ENCODE measurements at regions not wholly inside any gene's neighbourhood (a gene's known extent, or its start where the extent isn't known, plus 50 kb on each side); places are given as distances from the start of the nearest gene placed in this dataset.

DNA sequence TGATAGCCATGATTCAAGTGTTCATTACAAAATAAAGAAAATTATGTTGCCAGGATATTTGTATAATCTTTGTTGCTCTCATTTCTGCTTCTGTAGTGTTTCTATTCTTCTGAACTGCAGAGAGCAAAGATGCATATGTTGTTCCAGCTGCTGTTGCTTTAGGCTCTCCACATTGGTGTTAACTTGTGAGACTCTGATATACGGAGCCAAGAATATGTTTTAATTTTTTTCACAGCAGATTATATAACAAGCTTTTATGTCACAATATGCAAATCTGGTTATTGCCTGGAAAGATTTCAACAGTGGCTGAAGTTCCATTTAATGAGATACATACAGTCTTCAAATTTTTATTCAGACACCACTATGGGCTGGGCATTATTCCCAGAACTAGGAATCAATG is 655.0 kb downstream of the GRXCR1 start:
- no peak for TF ChIP-seq CTCF (IDR thresholded peaks at IDR 0.05; ENCODE audit: control extremely low read depth, extremely low read depth)
- H3K9me3 ChIP-seq (ENCODE audit: control insufficient read depth in 4 of 4, insufficient read depth in 3 of 4, low read length in 3 of 4), result peaks cover 0 to 7% (median 0%) of the 10 kb centered on the region in 4 donors
- H3K9ac ChIP-seq (ENCODE audit: insufficient read depth in 1 of 2, low read length in 2 of 2), result no peak overlapping the region
- H3K4me3 ChIP-seq, result no peak overlapping the region
- H3K27ac ChIP-seq (ENCODE audit: low read depth in 1 of 2, low read length in 1 of 2), result no peak overlapping the region
- ATAC-seq (ENCODE audit: insufficient read depth, low FRiP score) (no peak), DNase-seq (no peak)
- no peaks in the 10 kb centered on the region for H3K27me3 ChIP-seq (ENCODE audit: control insufficient read depth in 3 of 3, insufficient read depth in 3 of 3, low read length in 2 of 3)
- H3K36me3 ChIP-seq (ENCODE audit: control insufficient read depth in 4 of 4, insufficient read depth in 4 of 4, low read length in 4 of 4), result no peaks in the 10 kb centered on the region
- no peaks in the 10 kb centered on the region for H3K4me1 ChIP-seq (ENCODE audit: control insufficient read depth in 5 of 5, insufficient read depth in 5 of 5, low read length in 5 of 5)
- WGBS, 2 donors, result 69 to 71% methylated on average over 1 of the region's 1 CpG

- Histone ChIP-seq H3K27ac (ENCODE audit: low read depth in 1 of 2, low read length in 1 of 2) (no peak overlapping the region), H3K9ac (ENCODE audit: insufficient read depth in 1 of 2, low read length in 2 of 2) (no peak overlapping the region), H3K4me3 (no peak overlapping the region), H3K4me1 (ENCODE audit: control insufficient read depth in 5 of 5, insufficient read depth in 5 of 5, low read length in 5 of 5) (no peaks in the 10 kb centered on the region), H3K36me3 (ENCODE audit: control insufficient read depth in 4 of 4, insufficient read depth in 4 of 4, low read length in 4 of 4) (no peaks in the 10 kb centered on the region), H3K27me3 (ENCODE audit: control insufficient read depth in 3 of 3, insufficient read depth in 3 of 3, low read length in 2 of 3) (no peaks in the 10 kb centered on the region), H3K9me3 (ENCODE audit: control insufficient read depth in 4 of 4, insufficient read depth in 3 of 4, low read length in 3 of 4) (peaks cover 0 to 13% (median 0%) of the 10 kb centered on the region in 4 donors)
- DNase-seq (no peak), ATAC-seq (ENCODE audit: insufficient read depth, low FRiP score) (no peak)
- no peak for TF ChIP-seq CTCF (IDR thresholded peaks at IDR 0.05; ENCODE audit: control extremely low read depth, extremely low read depth)
- 86 to 88% methylated on average over 22 to 24 of the region's 24 CpGs for WGBS, 2 donors
These were observed 658.6 kb downstream of the GRXCR1 start for GRCh38 chr4:43550981-43551627.

GRCh38 chr4:43556262-43556661 is 663.7 kb downstream of the GRXCR1 start:
- Histone ChIP-seq H3K27me3 (ENCODE audit: control insufficient read depth in 3 of 3, insufficient read depth in 3 of 3, low read length in 2 of 3) (no peaks in the 10 kb centered on the region), H3K27ac (ENCODE audit: low read depth in 1 of 2, low read length in 1 of 2) (no peak overlapping the region), H3K9me3 (ENCODE audit: control insufficient read depth in 4 of 4, insufficient read depth in 3 of 4, low read length in 3 of 4) (peaks cover 0 to 17% (median 3%) of the 10 kb centered on the region in 4 donors), H3K36me3 (ENCODE audit: control insufficient read depth in 4 of 4, insufficient read depth in 4 of 4, low read length in 4 of 4) (no peaks in the 10 kb centered on the region), H3K4me1 (ENCODE audit: control insufficient read depth in 5 of 5, insufficient read depth in 5 of 5, low read length in 5 of 5) (no peaks in the 10 kb centered on the region), H3K9ac (ENCODE audit: insufficient read depth in 1 of 2, low read length in 2 of 2) (no peak overlapping the region), H3K4me3 (no peak overlapping the region)
- ATAC-seq (ENCODE audit: insufficient read depth, low FRiP score) (no peak), DNase-seq (no peak)
- 90% methylated on average over 1 of the region's 1 CpG for WGBS, 2 donors
- no peak for TF ChIP-seq CTCF (IDR thresholded peaks at IDR 0.05; ENCODE audit: control extremely low read depth, extremely low read depth)

- no peaks in the 10 kb centered on the region for H3K4me1 ChIP-seq (ENCODE audit: control insufficient read depth in 5 of 5, insufficient read depth in 5 of 5, low read length in 5 of 5)
- no peak overlapping the region for H3K27ac ChIP-seq (ENCODE audit: low read depth in 1 of 2, low read length in 1 of 2)
- no peaks in the 10 kb centered on the region for H3K36me3 ChIP-seq (ENCODE audit: control insufficient read depth in 4 of 4, insufficient read depth in 4 of 4, low read length in 4 of 4)
- no peak overlapping the region for H3K4me3 ChIP-seq
- ATAC-seq (ENCODE audit: insufficient read depth, low FRiP score) (no peak), DNase-seq (no peak)
- no peak overlapping the region for H3K9ac ChIP-seq (ENCODE audit: insufficient read depth in 1 of 2, low read length in 2 of 2)
- no peaks in the 10 kb centered on the region for H3K27me3 ChIP-seq (ENCODE audit: control insufficient read depth in 3 of 3, insufficient read depth in 3 of 3, low read length in 2 of 3)
- no peak for TF ChIP-seq CTCF (IDR thresholded peaks at IDR 0.05; ENCODE audit: control extremely low read depth, extremely low read depth)
- H3K9me3 ChIP-seq (ENCODE audit: control insufficient read depth in 4 of 4, insufficient read depth in 3 of 4, low read length in 3 of 4), result peaks cover 0 to 8% (median 3%) of the 10 kb centered on the region in 4 donors
- 91 to 92% methylated on average over 1 of the region's 1 CpG for WGBS, 2 donors
These were observed 667.5 kb downstream of the GRXCR1 start for GRCh38 chr4:43560047-43560446.

All from lung (tissue), 11 donors.